H9 (cell line): ENCODE measurements at regions not wholly inside any gene's neighbourhood (a gene's known extent, or its start where the extent isn't known, plus 50 kb on each side); places are given as distances from the start of the nearest gene placed in this dataset.

Source experiments
- DNase-seq: peaks from one replicate; pipeline ENCODE4 v3.0.0-alpha.2; 2017
- H2AFZ ChIP-seq: one replicate; pipeline ENCODE4 v1.6.1; 2013; ENCODE audit warnings: mild to moderate bottlenecking, low read length, control low read depth, moderate library complexity
- H2AK5ac ChIP-seq: 2 replicates; pipeline ENCODE4 v1.6.1; 2013; ENCODE audit warnings: low read length, control low read depth, mixed read lengths; ENCODE audit not compliant: insufficient read length
- H2BK120ac ChIP-seq: one replicate; pipeline ENCODE4 v1.6.1; 2013; ENCODE audit warnings: low read depth, mild to moderate bottlenecking, low read length, control low read depth, inconsistent platforms; ENCODE audit not compliant: poor library complexity, severe bottlenecking
- H2BK12ac ChIP-seq: 2 replicates; pipeline ENCODE4 v1.6.1; 2013; ENCODE audit warnings: low read length, control low read depth, mixed read lengths, low read depth; ENCODE audit not compliant: insufficient read length
- H2BK15ac ChIP-seq: 2 replicates; pipeline ENCODE4 v1.6.1; 2013; ENCODE audit warnings: low read depth, low read length, control low read depth
- H2BK20ac ChIP-seq: one replicate; pipeline ENCODE4 v1.6.1; 2013; ENCODE audit warnings: low read depth, mild to moderate bottlenecking, low read length, control low read depth, inconsistent platforms; ENCODE audit not compliant: poor library complexity, severe bottlenecking
- H2BK5ac ChIP-seq: 2 replicates; pipeline ENCODE4 v1.6.1; 2013; ENCODE audit warnings: low read length, control low read depth, mixed read lengths; ENCODE audit not compliant: insufficient read length
- H3K14ac ChIP-seq: 2 replicates; pipeline ENCODE4 v1.6.1; 2013; ENCODE audit warnings: low read length, control low read depth; ENCODE audit not compliant: insufficient read depth
- H3K18ac ChIP-seq: 2 replicates; pipeline ENCODE4 v1.6.1; 2013; ENCODE audit warnings: low read depth, mild to moderate bottlenecking, mixed read lengths, low read length, control low read depth; ENCODE audit not compliant: insufficient read length
- H3K23ac ChIP-seq: 2 replicates; pipeline ENCODE4 v1.6.1; 2013; ENCODE audit warnings: low read length, control low read depth, mixed read lengths, low read depth; ENCODE audit not compliant: insufficient read length
- H3K23me2 ChIP-seq: 2 replicates; pipeline ENCODE4 v1.6.1; 2013; ENCODE audit warnings: low read depth, mild to moderate bottlenecking, mixed read lengths, low read length, control low read depth; ENCODE audit not compliant: insufficient read length, poor library complexity, severe bottlenecking
- H3K27ac ChIP-seq: 2 replicates; pipeline ENCODE4 v1.5.1; 2013; ENCODE audit warnings: low read length, control low read depth, mixed read lengths, low read depth; ENCODE audit not compliant: insufficient read length
- H3K27me3 ChIP-seq: 2 replicates; pipeline ENCODE4 v1.6.1; 2013; ENCODE audit warnings: low read length, control low read depth, inconsistent platforms; ENCODE audit not compliant: insufficient read depth
- H3K4ac ChIP-seq: 2 replicates; pipeline ENCODE4 v1.6.1; 2013; ENCODE audit warnings: low read depth, mild to moderate bottlenecking, control low read depth, inconsistent platforms, low read length, moderate library complexity
- H3K4me1 ChIP-seq: 2 replicates; pipeline ENCODE4 v1.6.1; 2013; ENCODE audit warnings: low read length, control low read depth, inconsistent platforms; ENCODE audit not compliant: insufficient read depth
- H3K4me2 ChIP-seq: 2 replicates; pipeline ENCODE4 v1.6.1; 2013; ENCODE audit warnings: low read length, control low read depth, mixed read lengths; ENCODE audit not compliant: insufficient read length, insufficient read depth
- H3K56ac ChIP-seq: 2 replicates; pipeline ENCODE4 v1.6.1; 2013; ENCODE audit warnings: low read depth, mild to moderate bottlenecking, mixed read lengths, low read length, control low read depth; ENCODE audit not compliant: insufficient read length
- H3K79me1 ChIP-seq: 2 replicates; pipeline ENCODE4 v1.6.1; 2013; ENCODE audit warnings: low read depth, mild to moderate bottlenecking, moderate library complexity, low read length, control low read depth, inconsistent platforms; ENCODE audit not compliant: insufficient read depth, poor library complexity, severe bottlenecking
- H3K79me2 ChIP-seq: 2 replicates; pipeline ENCODE4 v1.6.1; 2013; ENCODE audit warnings: low read length, control low read depth, inconsistent platforms; ENCODE audit not compliant: insufficient read depth
- H3K9ac ChIP-seq: 2 replicates; pipeline ENCODE4 v1.6.1; 2013; ENCODE audit warnings: low read length, control low read depth, mixed read lengths; ENCODE audit not compliant: insufficient read length; ENCODE audit errors: extremely low read depth
- H3K9me3 ChIP-seq: one replicate; pipeline ENCODE4 v1.6.1; 2013; ENCODE audit warnings: low read depth, low read length, inconsistent platforms; ENCODE audit not compliant: control insufficient read depth
- H3T11ph ChIP-seq: one replicate; pipeline ENCODE4 v1.6.1; 2013; ENCODE audit warnings: mild to moderate bottlenecking, low read length, control low read depth, inconsistent platforms
- H4K20me1 ChIP-seq: one replicate; pipeline ENCODE4 v1.6.1; 2013; ENCODE audit not compliant: control insufficient read depth, insufficient read length, insufficient read depth
- H4K5ac ChIP-seq: 2 replicates; pipeline ENCODE4 v1.6.1; 2013; ENCODE audit warnings: low read depth, mild to moderate bottlenecking, mixed read lengths, low read length, control low read depth; ENCODE audit not compliant: insufficient read length
- H4K8ac ChIP-seq: replicated peaks from 2 replicates; pipeline ENCODE4 v1.6.1; 2013; ENCODE audit warnings: low read length, control low read depth, mixed read lengths, low read depth; ENCODE audit not compliant: insufficient read length
- H4K91ac ChIP-seq: 2 replicates; pipeline ENCODE4 v1.6.1; 2013; ENCODE audit warnings: low read depth, mild to moderate bottlenecking, moderate library complexity, mixed read lengths, low read length, control low read depth; ENCODE audit not compliant: insufficient read length
- H3K27ac Mint-ChIP-seq, 3 experiments: 2 replicates in 2 of 3; 3 replicates in 1 of 3; pipeline ENCODE4 v1.8.0; 2020 to 2021; ENCODE audit warnings: mixed read lengths in 3 of 3, mild to moderate bottlenecking in 1 of 3, moderate library complexity in 1 of 3
- H3K27me3 Mint-ChIP-seq: 2 replicates; pipeline ENCODE4 v1.8.0; 2021; ENCODE audit warnings: low read depth, mild to moderate bottlenecking, moderate library complexity, mixed read lengths
- H3K36me3 Mint-ChIP-seq, 3 experiments: 2 replicates in 2 of 3; 3 replicates in 1 of 3; pipeline ENCODE4 v1.8.0; 2020 to 2021; ENCODE audit warnings: low read depth in 3 of 3, mixed read lengths in 3 of 3; ENCODE audit not compliant: insufficient read depth in 1 of 3
- H3K4me1 Mint-ChIP-seq, 2 experiments: 2 replicates each; pipeline ENCODE4 v1.8.0; 2020; ENCODE audit warnings: mixed read lengths in 2 of 2
- H3K4me3 Mint-ChIP-seq, 2 experiments: 2 replicates in 1 of 2; 3 replicates in 1 of 2; pipeline ENCODE4 v1.8.0; 2020 to 2021; ENCODE audit warnings: mild to moderate bottlenecking in 2 of 2, mixed read lengths in 2 of 2, moderate library complexity in 1 of 2
- H3K9me3 Mint-ChIP-seq, 2 experiments: 2 replicates in 1 of 2; 3 replicates in 1 of 2; pipeline ENCODE4 v1.8.0; 2020; ENCODE audit warnings: mild to moderate bottlenecking in 2 of 2, mixed read lengths in 2 of 2, moderate library complexity in 1 of 2
- WGBS: extraction: QIAGEN DNeasy Blood & Tissue Kit; methylation state at CpG from one replicate; pipeline ENCODE4 v1.1.7; 2013; ENCODE audit warnings: missing lambda C conversion rate, low lambda C conversion rate, mixed read lengths; ENCODE audit not compliant: insufficient read length; ENCODE audit errors: extremely low coverage; 5-methylcytosine and 5-hydroxymethylcytosine counted together
- TF ChIP-seq, protein P1 (sequence below): fragments of 200-600 bp; sonication (generic); conservative IDR thresholded peaks from 3 replicates; pipeline ENCODE4 v1.8.0; 2021; ENCODE audit warnings: antibody characterized with exemption, mild to moderate bottlenecking

DNA sequence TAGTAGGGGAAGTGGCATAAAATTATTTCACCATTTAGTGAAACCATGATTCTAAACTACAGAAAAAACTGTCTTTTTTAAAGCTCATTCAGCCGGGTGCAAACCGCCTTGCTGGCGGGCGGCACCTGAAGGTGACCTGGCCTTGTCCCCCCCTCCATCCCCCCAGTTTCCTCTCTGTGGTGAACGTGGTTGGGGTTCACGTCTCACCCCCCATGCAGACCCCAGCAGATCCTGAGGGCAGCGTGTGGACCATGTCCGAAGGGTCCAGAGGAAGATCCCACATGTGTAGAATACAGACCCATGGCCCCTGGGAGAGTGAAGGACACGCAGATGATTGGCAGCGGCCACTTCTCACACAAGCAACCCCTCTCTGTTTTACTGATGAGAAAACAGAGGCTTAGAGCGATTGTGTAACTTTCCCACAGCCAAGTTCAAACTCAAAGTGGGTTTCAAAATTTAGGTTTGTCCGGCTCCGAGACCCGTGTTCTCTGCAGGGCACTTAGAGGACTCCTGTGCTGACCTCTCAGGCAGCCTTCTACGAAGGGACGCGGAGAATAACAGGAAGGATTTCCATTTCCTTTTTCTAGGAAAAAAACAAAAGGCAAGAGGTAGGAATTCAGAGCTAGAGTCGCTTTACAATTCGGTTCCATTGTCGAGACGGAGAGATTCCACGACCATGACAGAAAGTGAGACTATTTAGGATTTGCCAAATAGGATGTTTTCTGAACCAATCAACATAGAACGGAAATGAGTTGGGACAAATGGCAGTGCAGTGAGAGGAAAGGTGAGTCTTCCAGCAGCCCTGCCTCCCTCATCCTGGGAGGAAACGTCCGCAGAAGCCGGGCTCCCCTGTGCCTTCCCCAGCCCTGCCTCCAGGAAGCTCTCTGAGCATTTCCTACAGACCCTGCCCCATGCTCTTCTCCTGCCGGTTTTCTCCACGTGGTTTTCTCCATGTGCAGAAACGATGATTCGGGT, 67.6 kb upstream of the PITRM1 start:
- no peak overlapping the region for H4K91ac ChIP-seq
- no peak overlapping the region for H3K27ac ChIP-seq
- H4K5ac ChIP-seq: no peak overlapping the region
- no peaks in the 10 kb centered on the region for H3K9me3 ChIP-seq
- H2BK120ac ChIP-seq: no peak overlapping the region
- no peaks in the 10 kb centered on the region for H4K20me1 ChIP-seq
- no peak for DNase-seq
- H3K36me3 Mint-ChIP-seq: no peaks in the 10 kb centered on the region
- TF ChIP-seq, protein P1, sequence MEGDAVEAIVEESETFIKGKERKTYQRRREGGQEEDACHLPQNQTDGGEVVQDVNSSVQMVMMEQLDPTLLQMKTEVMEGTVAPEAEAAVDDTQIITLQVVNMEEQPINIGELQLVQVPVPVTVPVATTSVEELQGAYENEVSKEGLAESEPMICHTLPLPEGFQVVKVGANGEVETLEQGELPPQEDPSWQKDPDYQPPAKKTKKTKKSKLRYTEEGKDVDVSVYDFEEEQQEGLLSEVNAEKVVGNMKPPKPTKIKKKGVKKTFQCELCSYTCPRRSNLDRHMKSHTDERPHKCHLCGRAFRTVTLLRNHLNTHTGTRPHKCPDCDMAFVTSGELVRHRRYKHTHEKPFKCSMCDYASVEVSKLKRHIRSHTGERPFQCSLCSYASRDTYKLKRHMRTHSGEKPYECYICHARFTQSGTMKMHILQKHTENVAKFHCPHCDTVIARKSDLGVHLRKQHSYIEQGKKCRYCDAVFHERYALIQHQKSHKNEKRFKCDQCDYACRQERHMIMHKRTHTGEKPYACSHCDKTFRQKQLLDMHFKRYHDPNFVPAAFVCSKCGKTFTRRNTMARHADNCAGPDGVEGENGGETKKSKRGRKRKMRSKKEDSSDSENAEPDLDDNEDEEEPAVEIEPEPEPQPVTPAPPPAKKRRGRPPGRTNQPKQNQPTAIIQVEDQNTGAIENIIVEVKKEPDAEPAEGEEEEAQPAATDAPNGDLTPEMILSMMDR: no peak; the same call in 2 of the 3 replicates
- H3K27ac Mint-ChIP-seq: no peak overlapping the region; a peak in 1 of 7 replicates
- H2BK12ac ChIP-seq: no peak overlapping the region
- no peak overlapping the region for H3K56ac ChIP-seq
- no CpG with 5 or more reads among the region's 30 CpGs for WGBS
- no peak overlapping the region for H4K8ac ChIP-seq
- no peak overlapping the region for H2BK15ac ChIP-seq
- no peak overlapping the region for H3K18ac ChIP-seq
- no peaks in the 10 kb centered on the region for H3K4me1 ChIP-seq
- H3K9me3 Mint-ChIP-seq: no peaks in the 10 kb centered on the region; a peak in 2 of 5 replicates
- no peak overlapping the region for H3K14ac ChIP-seq
- no peaks in the 10 kb centered on the region for H3K23me2 ChIP-seq
- no peak overlapping the region for H3K23ac ChIP-seq
- peaks cover 10% of the 10 kb centered on the region for H3K27me3 Mint-ChIP-seq
- H3T11ph ChIP-seq: no peak overlapping the region
- H3K79me1 ChIP-seq: no peaks in the 10 kb centered on the region
- H2BK20ac ChIP-seq: no peak overlapping the region
- no peak overlapping the region for H3K4me3 Mint-ChIP-seq
- H3K4me1 Mint-ChIP-seq: peaks cover 9 to 12% of the 10 kb centered on the region in 2 experiments
- no peaks in the 10 kb centered on the region for H3K79me2 ChIP-seq
- no peak overlapping the region for H3K4me2 ChIP-seq
- H3K27me3 ChIP-seq: no peaks in the 10 kb centered on the region
- no peak overlapping the region for H2BK5ac ChIP-seq
- no peak overlapping the region for H2AFZ ChIP-seq
- no peak overlapping the region for H2AK5ac ChIP-seq
- H3K9ac ChIP-seq: no peak overlapping the region
- H3K4ac ChIP-seq: no peak overlapping the region
